H1 (cell line): ENCODE measurements at regions not wholly inside any gene's neighbourhood (a gene's known extent, or its start where the extent isn't known, plus 50 kb on each side); places are given as distances from the start of the nearest gene placed in this dataset.

Experiments
- BRCA1 ChIP-seq: IDR thresholded peaks from 2 replicates; pipeline ENCODE4 v1.6.1; 2012; ENCODE audit warnings: low read depth, low read length, improper control_type of control experiment
- CBX5 ChIP-seq: fragments of 300-800, 300-1000 bp; sonication (generic); IDR thresholded peaks from 2 replicates; pipeline ENCODE4 v1.7.1; 2016; ENCODE audit warnings: antibody characterized with exemption, low read length, low read depth
- CHD1 ChIP-seq: IDR thresholded peaks from 2 replicates; pipeline ENCODE4 v1.6.1; 2012; ENCODE audit warnings: low read depth, low read length, improper control_type of control experiment
- EP300 ChIP-seq, 2 experiments: IDR thresholded peaks; 1 replicate in 1 of 2; 2 replicates in 1 of 2; pipeline ENCODE4 v1.6.1; 2011 to 2012; ENCODE audit warnings: low read depth in 2 of 2, low read length in 2 of 2, mild to moderate bottlenecking in 2 of 2, borderline replicate concordance in 1 of 2, inconsistent platforms in 1 of 2, moderate library complexity in 1 of 2
- GTF2F1 ChIP-seq: IDR thresholded peaks from 2 replicates; pipeline ENCODE4 v1.6.1; 2012; ENCODE audit warnings: low read depth, low read length, improper control_type of control experiment, borderline replicate concordance
- NRF1 ChIP-seq: IDR thresholded peaks from 2 replicates; pipeline ENCODE4 v1.6.1; 2011; ENCODE audit warnings: mild to moderate bottlenecking, low read depth, low read length, improper control_type of control experiment
- RBBP5 ChIP-seq: IDR thresholded peaks from 2 replicates; pipeline ENCODE4 v1.7.1; 2012; ENCODE audit warnings: low read depth, mild to moderate bottlenecking, inconsistent platforms, low read length, moderate library complexity, borderline replicate concordance
- SAP30 ChIP-seq: fragments of 300-600 bp; sonication (generic); IDR thresholded peaks from 2 replicates; pipeline ENCODE4 v1.7.1; 2012; ENCODE audit warnings: low read length, moderate library complexity, mild to moderate bottlenecking, inconsistent platforms; ENCODE audit not compliant: insufficient read depth, insufficient replicate concordance
- SP2 ChIP-seq: IDR thresholded peaks from 2 replicates; pipeline ENCODE4 v1.6.1; 2012; ENCODE audit warnings: mild to moderate bottlenecking, low read length, inconsistent platforms
- TEAD4 ChIP-seq: IDR thresholded peaks from 2 replicates; pipeline ENCODE4 v1.6.1; 2012; ENCODE audit warnings: low read depth, low read length, inconsistent platforms, mixed read lengths
- TF ChIP-seq, protein P1 (sequence below): IDR thresholded peaks from 2 replicates; pipeline ENCODE4 v1.6.1; 2012; ENCODE audit warnings: low read length, inconsistent platforms
- TF ChIP-seq, protein P2 (sequence below): IDR thresholded peaks from 2 replicates; pipeline ENCODE4 v1.6.1; 2011; ENCODE audit warnings: low read length, improper control_type of control experiment

DNA sequence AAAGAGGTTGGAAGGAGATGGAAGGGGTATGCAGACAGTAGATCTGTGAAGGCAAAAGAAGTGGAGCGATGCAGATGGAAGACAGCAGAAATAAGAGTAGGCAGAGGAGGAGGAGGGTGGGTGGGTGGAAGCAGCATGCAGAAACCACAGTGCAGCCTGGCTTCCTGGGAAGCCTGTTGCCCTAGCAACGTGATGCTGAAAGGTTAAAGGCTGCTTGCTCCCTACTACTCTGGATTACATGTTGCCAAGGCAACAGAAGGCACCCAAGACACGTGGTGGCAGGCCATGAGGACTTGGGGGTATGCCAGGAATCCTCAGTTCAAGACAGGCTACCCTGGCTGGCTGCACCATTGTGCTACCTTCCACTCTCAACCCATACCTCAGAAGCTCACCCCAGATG, 129.6 kb downstream of the GRIN2B start (continued):
- TF ChIP-seq RBBP5 (no peak), CHD1 (no peak), TEAD4 (peak; percentile 97), EP300 (IDR thresholded peaks at IDR 0.05; ENCODE audit: borderline replicate concordance in 1 of 2, low read depth in 2 of 2, low read length in 2 of 2) (0 out of 3 replicates have a peak, but pooled peaks of 1 of the 2 experiments have one; percentile 9), GTF2F1 (no peak), SP2 (no peak), BRCA1 (no peak), NRF1 (no peak), CBX5 (no peak), SAP30 (peak; percentile 94)
- TF ChIP-seq, protein P1, sequence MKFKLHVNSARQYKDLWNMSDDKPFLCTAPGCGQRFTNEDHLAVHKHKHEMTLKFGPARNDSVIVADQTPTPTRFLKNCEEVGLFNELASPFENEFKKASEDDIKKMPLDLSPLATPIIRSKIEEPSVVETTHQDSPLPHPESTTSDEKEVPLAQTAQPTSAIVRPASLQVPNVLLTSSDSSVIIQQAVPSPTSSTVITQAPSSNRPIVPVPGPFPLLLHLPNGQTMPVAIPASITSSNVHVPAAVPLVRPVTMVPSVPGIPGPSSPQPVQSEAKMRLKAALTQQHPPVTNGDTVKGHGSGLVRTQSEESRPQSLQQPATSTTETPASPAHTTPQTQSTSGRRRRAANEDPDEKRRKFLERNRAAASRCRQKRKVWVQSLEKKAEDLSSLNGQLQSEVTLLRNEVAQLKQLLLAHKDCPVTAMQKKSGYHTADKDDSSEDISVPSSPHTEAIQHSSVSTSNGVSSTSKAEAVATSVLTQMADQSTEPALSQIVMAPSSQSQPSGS = no peak
- TF ChIP-seq, protein P2, sequence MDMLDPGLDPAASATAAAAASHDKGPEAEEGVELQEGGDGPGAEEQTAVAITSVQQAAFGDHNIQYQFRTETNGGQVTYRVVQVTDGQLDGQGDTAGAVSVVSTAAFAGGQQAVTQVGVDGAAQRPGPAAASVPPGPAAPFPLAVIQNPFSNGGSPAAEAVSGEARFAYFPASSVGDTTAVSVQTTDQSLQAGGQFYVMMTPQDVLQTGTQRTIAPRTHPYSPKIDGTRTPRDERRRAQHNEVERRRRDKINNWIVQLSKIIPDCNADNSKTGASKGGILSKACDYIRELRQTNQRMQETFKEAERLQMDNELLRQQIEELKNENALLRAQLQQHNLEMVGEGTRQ = peak; percentile 74
